ENCODE measurements at regions not wholly inside any gene's neighbourhood (a gene's known extent, or its start where the extent isn't known, plus 50 kb on each side); places are given as distances from the start of the nearest gene placed in this dataset.

GRCh38 chr6:164398647-164399046 is 910.8 kb downstream of the C6orf118 start:
- H3K36me3 ChIP-seq (ENCODE audit: insufficient read depth, low read length): no peaks in the 10 kb centered on the region
- no peak for ATAC-seq (ENCODE audit: poor library complexity)

GRCh38 chr6:164396071-164397047 is 913.0 kb downstream of the C6orf118 start:
- ChIA-PET CTCF (no interaction called here), POLR2A (no interaction called here)
- H3K9me3 ChIP-seq (ENCODE audit: control insufficient read depth in 1 of 2, insufficient read depth in 1 of 2, low read length in 2 of 2): no peaks in the 10 kb centered on the region
- H3K4me1 Mint-ChIP-seq (ENCODE audit: low read depth): no peaks in the 10 kb centered on the region
- no peak for TF ChIP-seq CTCF (IDR thresholded peaks at IDR 0.05)
- H3K36me3 ChIP-seq (ENCODE audit: insufficient read depth, low read length): no peaks in the 10 kb centered on the region
- H3K4me3 Mint-ChIP-seq: peak overlapping the region; percentile 78
- H3K4me1 ChIP-seq (ENCODE audit: insufficient read depth, low read length): peaks cover 4% of the 10 kb centered on the region
- no peaks in the 10 kb centered on the region for H3K27me3 Mint-ChIP-seq
- no peaks in the 10 kb centered on the region for H3K36me3 Mint-ChIP-seq (ENCODE audit: low read depth)
- H3K9me3 Mint-ChIP-seq: no peaks in the 10 kb centered on the region
- peak overlapping the region; percentile 35 for H3K4me3 ChIP-seq (ENCODE audit: low read length)
- H3K27me3 ChIP-seq (ENCODE audit: control insufficient read depth in 1 of 2, insufficient read depth in 2 of 2, low read length in 2 of 2): no peaks in the 10 kb centered on the region
- ATAC-seq (ENCODE audit: poor library complexity): no peak
- H3K27ac ChIP-seq (ENCODE audit: low read depth in 1 of 2, low read length in 2 of 2): no peak overlapping the region
- DNase-seq: peak in 2 of 14 experiments; percentile 1 to 21
- H3K27ac Mint-ChIP-seq: no peak overlapping the region
- intact Hi-C loops (cut with DNase I, micrococcal nuclease): no loop called here

More at GRCh38 chr6:164398647-164399046, 910.8 kb downstream of the C6orf118 start:
- no peak overlapping the region for H3K4me3 ChIP-seq (ENCODE audit: low read length)
- ChIA-PET CTCF (no interaction called here), POLR2A (no interaction called here)
- Mint-ChIP-seq H3K27ac (no peak overlapping the region), H3K9me3 (no peaks in the 10 kb centered on the region), H3K4me1 (ENCODE audit: low read depth) (no peaks in the 10 kb centered on the region), H3K27me3 (no peaks in the 10 kb centered on the region), H3K4me3 (no peak overlapping the region), H3K36me3 (ENCODE audit: low read depth) (no peaks in the 10 kb centered on the region)
- no peak for TF ChIP-seq CTCF (IDR thresholded peaks at IDR 0.05)
- intact Hi-C loops (cut with DNase I, micrococcal nuclease): no loop called here
- H3K4me1 ChIP-seq (ENCODE audit: insufficient read depth, low read length): peaks cover 4% of the 10 kb centered on the region
- H3K27me3 ChIP-seq (ENCODE audit: control insufficient read depth in 1 of 2, insufficient read depth in 2 of 2, low read length in 2 of 2): no peaks in the 10 kb centered on the region
- no peaks in the 10 kb centered on the region for H3K9me3 ChIP-seq (ENCODE audit: control insufficient read depth in 1 of 2, insufficient read depth in 1 of 2, low read length in 2 of 2)
- no peak overlapping the region for H3K27ac ChIP-seq (ENCODE audit: low read depth in 1 of 2, low read length in 2 of 2)
- DNase-seq: no peak

GRCh38 chr6:164379795-164380194 is 929.6 kb downstream of the C6orf118 start:
- no peaks in the 10 kb centered on the region for H3K36me3 Mint-ChIP-seq (ENCODE audit: low read depth)
- ATAC-seq (ENCODE audit: poor library complexity): no peak
- Histone ChIP-seq H3K27ac (ENCODE audit: low read depth in 1 of 2, low read length in 2 of 2) (no peak overlapping the region), H3K36me3 (ENCODE audit: insufficient read depth, low read length) (no peaks in the 10 kb centered on the region), H3K9me3 (ENCODE audit: control insufficient read depth in 1 of 2, insufficient read depth in 1 of 2, low read length in 2 of 2) (peaks cover 3 to 11% of the 10 kb centered on the region in 2 experiments), H3K4me3 (ENCODE audit: low read length) (no peak overlapping the region), H3K4me1 (ENCODE audit: insufficient read depth, low read length) (no peaks in the 10 kb centered on the region), H3K27me3 (ENCODE audit: control insufficient read depth in 1 of 2, insufficient read depth in 2 of 2, low read length in 2 of 2) (no peaks in the 10 kb centered on the region)
- CTCF ChIA-PET: no interaction called here
- peaks cover 4% of the 10 kb centered on the region for H3K9me3 Mint-ChIP-seq
- no peak overlapping the region for H3K27ac Mint-ChIP-seq
- no peaks in the 10 kb centered on the region for H3K4me1 Mint-ChIP-seq (ENCODE audit: low read depth)
- POLR2A ChIA-PET: no interaction called here
- DNase-seq: no peak
- intact Hi-C loops (cut with DNase I, micrococcal nuclease): no loop called here
- no peak overlapping the region for H3K4me3 Mint-ChIP-seq
- no peak for TF ChIP-seq CTCF (IDR thresholded peaks at IDR 0.05)
- no peaks in the 10 kb centered on the region for H3K27me3 Mint-ChIP-seq

All from CD4-positive, alpha-beta T cell (primary cell).